ENCODE measurements at regions not wholly inside any gene's neighbourhood (a gene's known extent, or its start where the extent isn't known, plus 50 kb on each side); places are given as distances from the start of the nearest gene placed in this dataset.

- Mint-ChIP-seq H3K9me3 (peaks cover 2 to 36% (median 10%) of the 10 kb centered on the region in 11 donors), H3K27ac (no peak overlapping the region), H3K27me3 (no peaks in the 10 kb centered on the region), H3K4me3 (no peak overlapping the region), H3K4me1 (no peaks in the 10 kb centered on the region), H3K36me3 (no peaks in the 10 kb centered on the region)
- no peaks in the 10 kb centered on the region for H3K9me3 ChIP-seq (ENCODE audit: control insufficient read depth in 2 of 3, low read length in 3 of 3)
- no peak overlapping the region for H3K4me3 ChIP-seq (ENCODE audit: low read length)
- POLR2A ChIA-PET = no interaction called here
- no peaks in the 10 kb centered on the region for H3K4me1 ChIP-seq (ENCODE audit: control insufficient read depth in 2 of 2, insufficient read depth in 2 of 2, low read length in 2 of 2)
- H3K27me3 ChIP-seq (ENCODE audit: control insufficient read depth in 2 of 2, insufficient read depth in 2 of 2, low read length in 2 of 2) = no peaks in the 10 kb centered on the region
- no peak for ATAC-seq
- intact Hi-C loops (cut with micrococcal nuclease) = no loop called here
- H3K36me3 ChIP-seq (ENCODE audit: control insufficient read depth in 2 of 3, insufficient read depth in 3 of 3, low read length in 3 of 3) = no peaks in the 10 kb centered on the region
- H3K27ac ChIP-seq (ENCODE audit: low read depth, low read length) = no peak overlapping the region
- CTCF ChIA-PET = no interaction called here
- no peak for DNase-seq
These were observed 635.4 kb downstream of the IRX1 start for GRCh38 chr5:4230786-4231641.

GRCh38 chr5:4232084-4232483 is 636.5 kb downstream of the IRX1 start:
- DNase-seq (no peak), ATAC-seq (no peak)
- no peak overlapping the region for H3K4me3 Mint-ChIP-seq
- no peaks in the 10 kb centered on the region for H3K27me3 Mint-ChIP-seq
- intact Hi-C loops (cut with micrococcal nuclease) = no loop called here
- no peaks in the 10 kb centered on the region for H3K9me3 ChIP-seq (ENCODE audit: control insufficient read depth in 2 of 3, low read length in 3 of 3)
- H3K27ac ChIP-seq (ENCODE audit: low read depth, low read length) = no peak overlapping the region
- POLR2A ChIA-PET = no interaction called here
- no peaks in the 10 kb centered on the region for H3K4me1 ChIP-seq (ENCODE audit: control insufficient read depth in 2 of 2, insufficient read depth in 2 of 2, low read length in 2 of 2)
- H3K27me3 ChIP-seq (ENCODE audit: control insufficient read depth in 2 of 2, insufficient read depth in 2 of 2, low read length in 2 of 2) = no peaks in the 10 kb centered on the region
- CTCF ChIA-PET = no interaction called here
- no peak overlapping the region for H3K27ac Mint-ChIP-seq
- H3K4me3 ChIP-seq (ENCODE audit: low read length) = no peak overlapping the region
- no peaks in the 10 kb centered on the region for H3K36me3 ChIP-seq (ENCODE audit: control insufficient read depth in 2 of 3, insufficient read depth in 3 of 3, low read length in 3 of 3)
- H3K36me3 Mint-ChIP-seq = no peaks in the 10 kb centered on the region
- no peaks in the 10 kb centered on the region for H3K4me1 Mint-ChIP-seq
- peaks cover 2 to 36% (median 10%) of the 10 kb centered on the region in 11 donors for H3K9me3 Mint-ChIP-seq

- Mint-ChIP-seq H3K27me3 (no peaks in the 10 kb centered on the region), H3K4me1 (no peaks in the 10 kb centered on the region), H3K4me3 (no peak overlapping the region), H3K9me3 (peaks cover 3 to 36% (median 13%) of the 10 kb centered on the region in 11 donors), H3K27ac (no peak overlapping the region), H3K36me3 (no peaks in the 10 kb centered on the region)
- Histone ChIP-seq H3K9me3 (ENCODE audit: control insufficient read depth in 2 of 3, low read length in 3 of 3) (no peaks in the 10 kb centered on the region), H3K4me3 (ENCODE audit: low read length) (no peak overlapping the region), H3K36me3 (ENCODE audit: control insufficient read depth in 2 of 3, insufficient read depth in 3 of 3, low read length in 3 of 3) (no peaks in the 10 kb centered on the region), H3K27ac (ENCODE audit: low read depth, low read length) (no peak overlapping the region), H3K4me1 (ENCODE audit: control insufficient read depth in 2 of 2, insufficient read depth in 2 of 2, low read length in 2 of 2) (no peaks in the 10 kb centered on the region), H3K27me3 (ENCODE audit: control insufficient read depth in 2 of 2, insufficient read depth in 2 of 2, low read length in 2 of 2) (no peaks in the 10 kb centered on the region)
- ATAC-seq (no peak), DNase-seq (no peak)
- intact Hi-C loops (cut with micrococcal nuclease) = no loop called here
- ChIA-PET CTCF (no interaction called here), POLR2A (no interaction called here)
These were observed 638.0 kb downstream of the IRX1 start for GRCh38 chr5:4233671-4234070.

DNA sequence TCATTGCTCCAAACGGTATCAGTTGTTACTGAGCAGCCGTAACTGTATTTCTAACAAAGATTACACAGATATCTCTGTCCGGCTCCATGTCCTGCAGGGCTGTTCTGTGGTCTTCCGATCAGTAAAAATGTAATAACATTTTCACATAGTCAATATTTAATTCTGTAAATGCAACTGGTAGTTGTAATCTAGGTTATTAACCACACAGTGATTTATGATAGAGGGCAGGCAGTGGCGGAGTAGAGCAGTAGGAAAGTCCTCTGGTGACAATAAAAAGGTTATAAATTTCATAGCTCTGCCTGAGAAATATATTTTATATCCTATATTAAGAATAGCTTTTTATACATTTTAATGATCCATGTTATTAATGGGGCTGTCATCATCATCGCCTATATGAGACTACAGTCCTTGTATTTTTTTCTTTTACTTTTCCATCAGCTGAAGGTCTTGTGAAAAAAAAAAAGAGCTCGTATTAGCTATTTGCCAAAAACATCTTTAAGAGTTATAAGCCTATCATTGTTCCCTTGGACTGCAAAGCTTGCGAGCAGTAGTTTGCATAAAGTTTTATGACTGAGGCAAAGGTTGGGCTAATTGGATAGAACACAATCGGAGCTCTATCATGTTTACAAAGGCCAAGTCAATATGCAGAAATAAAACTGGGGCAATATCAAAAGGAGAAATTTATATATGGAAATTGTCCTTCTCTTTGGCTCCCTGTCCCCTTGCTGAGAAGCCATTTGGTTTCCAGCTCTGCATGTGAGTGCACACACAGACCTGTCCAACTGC is 648.0 kb downstream of the IRX1 start:
- intact Hi-C loops (cut with micrococcal nuclease) = no loop called here
- Mint-ChIP-seq H3K4me3 (no peak overlapping the region), H3K36me3 (no peaks in the 10 kb centered on the region), H3K4me1 (no peaks in the 10 kb centered on the region), H3K27ac (no peak overlapping the region), H3K9me3 (peaks cover 0 to 11% (median 4%) of the 10 kb centered on the region in 11 donors), H3K27me3 (peaks cover 0 to 6% (median 0%) of the 10 kb centered on the region in 5 donors)
- Histone ChIP-seq H3K4me1 (ENCODE audit: control insufficient read depth in 2 of 2, insufficient read depth in 2 of 2, low read length in 2 of 2) (no peaks in the 10 kb centered on the region), H3K27ac (ENCODE audit: low read depth, low read length) (no peak overlapping the region), H3K9me3 (ENCODE audit: control insufficient read depth in 2 of 3, low read length in 3 of 3) (no peaks in the 10 kb centered on the region), H3K36me3 (ENCODE audit: control insufficient read depth in 2 of 3, insufficient read depth in 3 of 3, low read length in 3 of 3) (no peaks in the 10 kb centered on the region), H3K4me3 (ENCODE audit: low read length) (no peak overlapping the region), H3K27me3 (ENCODE audit: control insufficient read depth in 2 of 2, insufficient read depth in 2 of 2, low read length in 2 of 2) (no peaks in the 10 kb centered on the region)
- CTCF ChIA-PET = no interaction called here
- ATAC-seq (no peak), DNase-seq (no peak)
- POLR2A ChIA-PET = no interaction called here

DNA sequence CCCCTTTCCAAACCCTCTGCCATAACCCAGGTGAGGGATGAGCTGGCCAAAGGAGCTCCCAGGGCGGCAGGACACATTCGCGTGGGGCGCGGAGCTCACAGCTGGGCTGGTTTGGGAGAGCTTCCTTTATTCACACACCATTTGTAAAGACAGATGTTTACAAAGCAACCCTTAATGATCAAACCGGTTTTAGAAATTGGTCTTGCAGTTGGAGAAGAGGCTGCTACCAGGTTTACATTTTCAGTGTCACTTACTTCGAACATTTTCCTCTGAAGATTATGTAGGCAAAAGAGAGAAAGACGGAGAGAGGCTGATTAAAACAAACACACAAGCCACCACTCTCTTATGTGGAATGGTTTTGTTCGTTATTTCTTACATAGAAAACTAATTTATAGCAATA is 648.7 kb downstream of the IRX1 start:
- intact Hi-C loops (cut with micrococcal nuclease) = no loop called here
- H3K27me3 Mint-ChIP-seq = peaks cover 0 to 6% (median 0%) of the 10 kb centered on the region in 5 donors
- H3K36me3 Mint-ChIP-seq = no peaks in the 10 kb centered on the region
- no peaks in the 10 kb centered on the region for H3K27me3 ChIP-seq (ENCODE audit: control insufficient read depth in 2 of 2, insufficient read depth in 2 of 2, low read length in 2 of 2)
- H3K36me3 ChIP-seq (ENCODE audit: control insufficient read depth in 2 of 3, insufficient read depth in 3 of 3, low read length in 3 of 3) = no peaks in the 10 kb centered on the region
- no peak overlapping the region for H3K4me3 Mint-ChIP-seq
- H3K27ac Mint-ChIP-seq = no peak overlapping the region
- H3K4me3 ChIP-seq (ENCODE audit: low read length) = no peak overlapping the region
- H3K4me1 ChIP-seq (ENCODE audit: control insufficient read depth in 2 of 2, insufficient read depth in 2 of 2, low read length in 2 of 2) = no peaks in the 10 kb centered on the region
- peaks cover 0 to 10% (median 3%) of the 10 kb centered on the region in 11 donors for H3K9me3 Mint-ChIP-seq
- DNase-seq = no peak
- no peak overlapping the region for H3K27ac ChIP-seq (ENCODE audit: low read depth, low read length)
- CTCF ChIA-PET = no interaction called here
- no peaks in the 10 kb centered on the region for H3K4me1 Mint-ChIP-seq
- POLR2A ChIA-PET = no interaction called here
- no peaks in the 10 kb centered on the region for H3K9me3 ChIP-seq (ENCODE audit: control insufficient read depth in 2 of 3, low read length in 3 of 3)
- ATAC-seq = no peak

- peaks cover 0 to 6% (median 0%) of the 10 kb centered on the region in 5 donors for H3K27me3 Mint-ChIP-seq
- ChIA-PET CTCF (no interaction called here), POLR2A (no interaction called here)
- Histone ChIP-seq H3K4me1 (ENCODE audit: control insufficient read depth in 2 of 2, insufficient read depth in 2 of 2, low read length in 2 of 2) (no peaks in the 10 kb centered on the region), H3K4me3 (ENCODE audit: low read length) (no peak overlapping the region), H3K9me3 (ENCODE audit: control insufficient read depth in 2 of 3, low read length in 3 of 3) (no peaks in the 10 kb centered on the region), H3K36me3 (ENCODE audit: control insufficient read depth in 2 of 3, insufficient read depth in 3 of 3, low read length in 3 of 3) (no peaks in the 10 kb centered on the region), H3K27ac (ENCODE audit: low read depth, low read length) (no peak overlapping the region), H3K27me3 (ENCODE audit: control insufficient read depth in 2 of 2, insufficient read depth in 2 of 2, low read length in 2 of 2) (no peaks in the 10 kb centered on the region)
- DNase-seq (no peak), ATAC-seq (no peak)
- no peaks in the 10 kb centered on the region for H3K4me1 Mint-ChIP-seq
- intact Hi-C loops (cut with micrococcal nuclease) = no loop called here
- H3K36me3 Mint-ChIP-seq = no peaks in the 10 kb centered on the region
- H3K27ac Mint-ChIP-seq = no peak overlapping the region
- no peak overlapping the region for H3K4me3 Mint-ChIP-seq
- H3K9me3 Mint-ChIP-seq = peaks cover 0 to 10% (median 3%) of the 10 kb centered on the region in 11 donors
These were observed 649.4 kb downstream of the IRX1 start for GRCh38 chr5:4245076-4245475.

- Mint-ChIP-seq H3K36me3 (no peaks in the 10 kb centered on the region), H3K4me3 (no peak overlapping the region), H3K27me3 (peaks cover 0 to 6% (median 0%) of the 10 kb centered on the region in 5 donors), H3K9me3 (peaks cover 0 to 10% (median 3%) of the 10 kb centered on the region in 11 donors), H3K4me1 (no peaks in the 10 kb centered on the region), H3K27ac (no peak overlapping the region)
- no peaks in the 10 kb centered on the region for H3K9me3 ChIP-seq (ENCODE audit: control insufficient read depth in 2 of 3, low read length in 3 of 3)
- no peak for DNase-seq
- H3K4me3 ChIP-seq (ENCODE audit: low read length) = no peak overlapping the region
- H3K27me3 ChIP-seq (ENCODE audit: control insufficient read depth in 2 of 2, insufficient read depth in 2 of 2, low read length in 2 of 2) = no peaks in the 10 kb centered on the region
- intact Hi-C loops (cut with micrococcal nuclease) = no loop called here
- H3K27ac ChIP-seq (ENCODE audit: low read depth, low read length) = no peak overlapping the region
- no peak for ATAC-seq
- POLR2A ChIA-PET = no interaction called here
- no peaks in the 10 kb centered on the region for H3K36me3 ChIP-seq (ENCODE audit: control insufficient read depth in 2 of 3, insufficient read depth in 3 of 3, low read length in 3 of 3)
- no peaks in the 10 kb centered on the region for H3K4me1 ChIP-seq (ENCODE audit: control insufficient read depth in 2 of 2, insufficient read depth in 2 of 2, low read length in 2 of 2)
- CTCF ChIA-PET = no interaction called here
These were observed 649.9 kb downstream of the IRX1 start for GRCh38 chr5:4245511-4245910.
